ENCODE measurements at regions not wholly inside any gene's neighbourhood (a gene's known extent, or its start where the extent isn't known, plus 50 kb on each side); places are given as distances from the start of the nearest gene placed in this dataset.
A peak's percentile ranks its signal among the peaks of the same experiment; 100 is the strongest.
"Not testable (repeated sequence)": the region's sequence is repeated elsewhere in the genome, so short reads cannot be mapped to it uniquely, and the experiment has no call there.

- intact Hi-C loops (cut with DNase I) = no loop called here
- DNase-seq = no peak
Observed at GRCh38 chr15:96150254-96150653, 180.2 kb upstream of the NR2F2 start.

- intact Hi-C loops (cut with DNase I) = not testable (repeated sequence)
Observed at GRCh38 chr15:96151749-96152148, 178.8 kb upstream of the NR2F2 start.

GRCh38 chr15:96153929-96154328 is 176.6 kb upstream of the NR2F2 start:
- no peak for DNase-seq
- intact Hi-C loops (cut with DNase I) = no loop called here

More at GRCh38 chr15:96151749-96152148, 178.8 kb upstream of the NR2F2 start:
- DNase-seq = not testable (repeated sequence)

- intact Hi-C loops (cut with DNase I) = no loop called here
- no peak for DNase-seq
Observed at GRCh38 chr15:96158938-96159337, 171.6 kb upstream of the NR2F2 start.

GRCh38 chr15:96160269-96160668 is 170.2 kb upstream of the NR2F2 start:
- DNase-seq = no peak
- intact Hi-C loops (cut with DNase I) = no loop called here

GRCh38 chr15:96160800-96161199 is 169.7 kb upstream of the NR2F2 start:
- no peak for DNase-seq
- intact Hi-C loops (cut with DNase I) = no loop called here

GRCh38 chr15:96162322-96162721 is 168.2 kb upstream of the NR2F2 start:
- DNase-seq = no peak
- intact Hi-C loops (cut with DNase I) = no loop called here

GRCh38 chr15:96165081-96165480 is 165.4 kb upstream of the NR2F2 start:
- no peak for DNase-seq
- intact Hi-C loops (cut with DNase I) = no loop called here

- DNase-seq = no peak
- intact Hi-C loops (cut with DNase I) = no loop called here
Observed at GRCh38 chr15:96165775-96166174, 164.7 kb upstream of the NR2F2 start.

GRCh38 chr15:96166223-96167200 is 164.0 kb upstream of the NR2F2 start:
- DNase-seq = no peak
- intact Hi-C loops (cut with DNase I) = no loop called here

GRCh38 chr15:96170616-96170978 is 159.9 kb upstream of the NR2F2 start:
- intact Hi-C loops (cut with DNase I); DNase-seq: not testable (repeated sequence)

GRCh38 chr15:96170979-96171739 is 159.3 kb upstream of the NR2F2 start:
- peak in 14 of 42 donors; percentile 2 to 49 (median 19) for DNase-seq
- intact Hi-C loops (cut with DNase I) = no loop called here

GRCh38 chr15:96171853-96172296 is 158.6 kb upstream of the NR2F2 start:
- DNase-seq = no peak
- intact Hi-C loops (cut with DNase I) = no loop called here

- intact Hi-C loops (cut with DNase I) = no loop called here
- DNase-seq = no peak
Observed at GRCh38 chr15:96172417-96172816, 158.1 kb upstream of the NR2F2 start.

GRCh38 chr15:96176831-96177230 is 153.7 kb upstream of the NR2F2 start:
- intact Hi-C loops (cut with DNase I) = no loop called here
- no peak for DNase-seq

GRCh38 chr15:96177279-96177678 is 153.2 kb upstream of the NR2F2 start:
- no peak for DNase-seq

GRCh38 chr15:96180087-96180748 is 150.3 kb upstream of the NR2F2 start:
- DNase-seq = no peak
- intact Hi-C loops (cut with DNase I) = no loop called here

More at GRCh38 chr15:96177279-96177678, 153.2 kb upstream of the NR2F2 start:
- intact Hi-C loops (cut with DNase I) = no loop called here

GRCh38 chr15:96181217-96181616 is 149.3 kb upstream of the NR2F2 start:
- DNase-seq = no peak
- intact Hi-C loops (cut with DNase I) = no loop called here

- no peak for DNase-seq
- intact Hi-C loops (cut with DNase I) = no loop called here
Observed at GRCh38 chr15:96181873-96182301, 148.6 kb upstream of the NR2F2 start.

Measured in head of caudate nucleus (tissue), 42 donors.